MM.1S (cell line): ENCODE measurements at regions not wholly inside any gene's neighbourhood (a gene's known extent, or its start where the extent isn't known, plus 50 kb on each side); places are given as distances from the start of the nearest gene placed in this dataset.

ENCODE experiments used
- EZH2phosphoT487 ChIP-seq: fragments of 300-600 bp; sonication (generic); IDR thresholded peaks from 2 replicates; pipeline ENCODE4 v1.6.1; 2018; ENCODE audit warnings: antibody characterized with exemption, low read length
- TF ChIP-seq, protein P1 (sequence below): fragments of 300-600 bp; sonication (generic); IDR thresholded peaks from 2 replicates; pipeline ENCODE4 v1.5.1; 2016; ENCODE audit warnings: antibody characterized with exemption, low read length, mixed read lengths

DNA sequence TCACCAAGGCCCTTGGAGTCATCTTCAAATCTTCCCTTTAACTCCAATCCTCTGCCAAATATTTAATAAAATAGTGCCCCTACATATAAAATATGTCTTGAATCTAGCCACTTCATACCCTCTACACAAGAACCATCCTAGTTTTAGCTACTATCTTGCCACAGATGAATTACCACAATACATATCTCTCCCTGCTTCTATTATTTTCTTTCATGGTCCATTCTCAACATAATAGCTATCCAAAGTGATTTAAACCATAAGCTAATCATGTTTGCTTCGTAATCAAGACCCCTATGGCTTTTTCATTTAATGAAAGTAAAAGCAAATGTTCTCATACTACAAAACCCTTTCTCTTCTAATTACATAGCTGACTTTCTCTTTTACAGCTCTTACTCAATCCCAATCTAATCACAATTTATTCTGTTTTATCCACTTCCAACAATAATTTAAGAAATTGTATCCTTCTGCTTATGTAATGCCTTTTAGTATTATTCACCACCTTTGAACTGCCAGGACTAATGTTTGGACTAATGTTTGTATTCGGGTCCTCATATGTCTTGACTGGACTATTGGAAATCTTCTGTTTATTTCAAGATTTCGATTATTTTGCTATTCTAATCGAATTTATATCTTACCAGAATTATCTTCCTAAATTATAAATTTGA, 412.0 kb downstream of the SLITRK1 start:
- TF ChIP-seq, protein P1, sequence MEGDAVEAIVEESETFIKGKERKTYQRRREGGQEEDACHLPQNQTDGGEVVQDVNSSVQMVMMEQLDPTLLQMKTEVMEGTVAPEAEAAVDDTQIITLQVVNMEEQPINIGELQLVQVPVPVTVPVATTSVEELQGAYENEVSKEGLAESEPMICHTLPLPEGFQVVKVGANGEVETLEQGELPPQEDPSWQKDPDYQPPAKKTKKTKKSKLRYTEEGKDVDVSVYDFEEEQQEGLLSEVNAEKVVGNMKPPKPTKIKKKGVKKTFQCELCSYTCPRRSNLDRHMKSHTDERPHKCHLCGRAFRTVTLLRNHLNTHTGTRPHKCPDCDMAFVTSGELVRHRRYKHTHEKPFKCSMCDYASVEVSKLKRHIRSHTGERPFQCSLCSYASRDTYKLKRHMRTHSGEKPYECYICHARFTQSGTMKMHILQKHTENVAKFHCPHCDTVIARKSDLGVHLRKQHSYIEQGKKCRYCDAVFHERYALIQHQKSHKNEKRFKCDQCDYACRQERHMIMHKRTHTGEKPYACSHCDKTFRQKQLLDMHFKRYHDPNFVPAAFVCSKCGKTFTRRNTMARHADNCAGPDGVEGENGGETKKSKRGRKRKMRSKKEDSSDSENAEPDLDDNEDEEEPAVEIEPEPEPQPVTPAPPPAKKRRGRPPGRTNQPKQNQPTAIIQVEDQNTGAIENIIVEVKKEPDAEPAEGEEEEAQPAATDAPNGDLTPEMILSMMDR = no peak
- no peak for TF ChIP-seq EZH2phosphoT487
